Kidney (tissue), 13 donors: ENCODE measurements at regions not wholly inside any gene's neighbourhood (a gene's known extent, or its start where the extent isn't known, plus 50 kb on each side); places are given as distances from the start of the nearest gene placed in this dataset.

Experiments
- DNase-seq, 5 donors: peaks; one replicate each; pipeline ENCODE4 v3.0.0-alpha.2; 2013 to 2020
- FAIRE-seq: peaks from 2 replicates; lab custom pipeline; 2012; peaks lifted over from hg19 to GRCh38; lab: Jason Lieb, UNC
- H3K27ac ChIP-seq, 2 donors: one replicate each; pipeline ENCODE4 v1.7.0; 2013; ENCODE audit warnings: low read depth in 2 of 2, low read length in 2 of 2, inconsistent platforms in 1 of 2
- H3K27me3 ChIP-seq: one replicate; pipeline ENCODE4 v1.7.1; 2013; ENCODE audit warnings: low read length, inconsistent platforms; ENCODE audit not compliant: control insufficient read depth, insufficient read depth
- H3K36me3 ChIP-seq, 3 donors: one replicate each; pipeline versions ENCODE4 v1.7.0 to v1.7.1; 2013; ENCODE audit warnings: low read length in 3 of 3, control low read depth in 1 of 3, inconsistent platforms in 1 of 3; ENCODE audit not compliant: insufficient read depth in 3 of 3, control insufficient read depth in 2 of 3
- H3K4me1 ChIP-seq, 3 donors: one replicate each; pipeline versions ENCODE4 v1.7.0 to v1.7.1; 2013; ENCODE audit warnings: low read length in 3 of 3, inconsistent platforms in 1 of 3, low read depth in 1 of 3; ENCODE audit not compliant: control insufficient read depth in 2 of 3, insufficient read depth in 2 of 3
- H3K4me3 ChIP-seq, 3 donors: one replicate each; pipeline versions ENCODE4 v1.7.0 to v1.8.1; 2013; ENCODE audit warnings: low read length in 3 of 3, control low read depth in 1 of 3, inconsistent platforms in 1 of 3
- H3K9ac ChIP-seq, 3 donors: one replicate each; pipeline versions ENCODE4 v1.7.0 to v1.7.1; 2013; ENCODE audit warnings: low read length in 3 of 3, control low read depth in 1 of 3, inconsistent platforms in 1 of 3
- H3K9me3 ChIP-seq, 3 donors: one replicate each; pipeline versions ENCODE4 v1.7.0 to v1.7.1; 2013; ENCODE audit warnings: low read length in 3 of 3, control low read depth in 1 of 3, inconsistent platforms in 1 of 3; ENCODE audit not compliant: control insufficient read depth in 2 of 3, insufficient read depth in 1 of 3
- CTCF ChIP-seq: IDR thresholded peaks from 3 replicates; pipeline ENCODE4 v1.5.1; 2012; ENCODE audit warnings: mild to moderate bottlenecking, moderate library complexity, borderline replicate concordance; ENCODE audit not compliant: insufficient read depth; ENCODE audit errors: extremely low read depth
- intact Hi-C: fragments of 100-400 bp; cut with DNase I; formaldehyde crosslinking; loops from one replicate; pipeline ENCODE4 v1.11.1; 2022
- donor health status: control.
- donor health status: control.
- donor health status: control.
- donor health status: control.
- donor health status: control.
- donor health status: DM: yes; HTN: yes; CAD: no.
- donor health status: Normal renal cell carcinoma (clear cell type).

- FAIRE-seq: no peak
- intact Hi-C loops: no loop called here
- no peak for TF ChIP-seq CTCF
Measured at GRCh38 chrX:94089149-94089548, 415.1 kb downstream of the FAM133A start.

GRCh38 chrX:94097868-94098267 lies 423.9 kb downstream of the FAM133A start:
- Histone ChIP-seq H3K9ac (no peak overlapping the region), H3K9me3 (no peaks in the 10 kb centered on the region), H3K4me3 (no peak overlapping the region), H3K4me1 (no peaks in the 10 kb centered on the region), H3K27me3 (no peaks in the 10 kb centered on the region), H3K36me3 (no peaks in the 10 kb centered on the region), H3K27ac (no peak overlapping the region)
- no peak for DNase-seq
- no peak for TF ChIP-seq CTCF
- intact Hi-C loops: no loop called here
- no peak for FAIRE-seq

More at GRCh38 chrX:94089149-94089548, 415.1 kb downstream of the FAM133A start:
- Histone ChIP-seq H3K27ac (no peak overlapping the region), H3K27me3 (no peaks in the 10 kb centered on the region), H3K36me3 (no peaks in the 10 kb centered on the region), H3K9me3 (no peaks in the 10 kb centered on the region), H3K9ac (no peak overlapping the region), H3K4me3 (no peak overlapping the region), H3K4me1 (no peaks in the 10 kb centered on the region)
- no peak for DNase-seq

- DNase-seq (no peak), FAIRE-seq (peak; percentile 76)
- intact Hi-C loops: no loop called here
Measured at GRCh38 chrX:94107981-94108380, 434.0 kb downstream of the FAM133A start.

More at GRCh38 chrX:94107981-94108380, 434.0 kb downstream of the FAM133A start:
- no peak overlapping the region for H3K4me3 ChIP-seq
- H3K9me3 ChIP-seq: no peaks in the 10 kb centered on the region
- no peak overlapping the region for H3K27ac ChIP-seq
- H3K27me3 ChIP-seq: no peaks in the 10 kb centered on the region
- H3K9ac ChIP-seq: no peak overlapping the region
- no peak for TF ChIP-seq CTCF
- no peaks in the 10 kb centered on the region for H3K36me3 ChIP-seq
- no peaks in the 10 kb centered on the region for H3K4me1 ChIP-seq
